ENCODE measurements at regions not wholly inside any gene's neighbourhood (a gene's known extent, or its start where the extent isn't known, plus 50 kb on each side); places are given as distances from the start of the nearest gene placed in this dataset.

DNA sequence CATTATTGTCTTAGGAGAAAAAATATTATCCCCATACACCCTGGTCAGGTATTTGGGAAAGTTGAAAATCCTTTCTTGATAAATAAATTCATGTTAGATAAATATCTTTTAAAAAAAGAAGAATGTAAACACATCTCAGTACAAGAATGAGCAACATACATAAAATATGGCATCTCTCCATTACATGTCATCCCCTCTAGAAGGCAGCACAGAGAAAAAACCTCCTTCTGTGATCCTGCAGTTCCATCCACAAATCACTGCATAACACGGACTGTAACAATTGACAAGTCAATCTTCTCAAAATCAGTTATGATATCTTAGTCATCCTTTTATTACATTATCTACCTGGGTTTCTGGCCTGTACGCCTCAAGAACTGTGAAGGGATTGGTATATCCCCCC lies 683.9 kb upstream of the KLHL1 start:
- no peak for DNase-seq (ENCODE audit: low spot score)
- TF ChIP-seq, protein P1, sequence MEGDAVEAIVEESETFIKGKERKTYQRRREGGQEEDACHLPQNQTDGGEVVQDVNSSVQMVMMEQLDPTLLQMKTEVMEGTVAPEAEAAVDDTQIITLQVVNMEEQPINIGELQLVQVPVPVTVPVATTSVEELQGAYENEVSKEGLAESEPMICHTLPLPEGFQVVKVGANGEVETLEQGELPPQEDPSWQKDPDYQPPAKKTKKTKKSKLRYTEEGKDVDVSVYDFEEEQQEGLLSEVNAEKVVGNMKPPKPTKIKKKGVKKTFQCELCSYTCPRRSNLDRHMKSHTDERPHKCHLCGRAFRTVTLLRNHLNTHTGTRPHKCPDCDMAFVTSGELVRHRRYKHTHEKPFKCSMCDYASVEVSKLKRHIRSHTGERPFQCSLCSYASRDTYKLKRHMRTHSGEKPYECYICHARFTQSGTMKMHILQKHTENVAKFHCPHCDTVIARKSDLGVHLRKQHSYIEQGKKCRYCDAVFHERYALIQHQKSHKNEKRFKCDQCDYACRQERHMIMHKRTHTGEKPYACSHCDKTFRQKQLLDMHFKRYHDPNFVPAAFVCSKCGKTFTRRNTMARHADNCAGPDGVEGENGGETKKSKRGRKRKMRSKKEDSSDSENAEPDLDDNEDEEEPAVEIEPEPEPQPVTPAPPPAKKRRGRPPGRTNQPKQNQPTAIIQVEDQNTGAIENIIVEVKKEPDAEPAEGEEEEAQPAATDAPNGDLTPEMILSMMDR (IDR thresholded peaks at IDR 0.05; ENCODE audit: extremely low read depth, missing control alignments), result no peak

DNA sequence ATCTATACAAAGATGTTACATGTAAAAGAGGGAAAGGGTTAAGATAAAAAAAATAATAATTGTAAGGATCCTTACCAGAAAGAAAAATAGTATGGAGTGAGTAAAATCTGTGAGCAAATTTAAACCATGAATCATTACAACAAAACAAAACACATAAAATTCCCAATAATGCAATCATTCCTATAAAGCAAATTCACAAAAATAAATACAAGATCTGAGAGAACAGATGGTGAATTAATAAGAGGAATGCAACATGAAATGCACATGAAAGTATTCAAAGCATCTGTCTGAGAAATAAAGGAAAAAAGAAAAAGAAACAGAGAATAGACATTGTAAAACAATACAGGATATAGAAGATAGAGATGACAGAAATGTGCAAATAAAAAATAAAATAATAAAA lies 681.5 kb upstream of the KLHL1 start:
- TF ChIP-seq, protein P1 (IDR thresholded peaks at IDR 0.05; ENCODE audit: extremely low read depth, missing control alignments), result no peak
- no peak for DNase-seq (ENCODE audit: low spot score)

DNA sequence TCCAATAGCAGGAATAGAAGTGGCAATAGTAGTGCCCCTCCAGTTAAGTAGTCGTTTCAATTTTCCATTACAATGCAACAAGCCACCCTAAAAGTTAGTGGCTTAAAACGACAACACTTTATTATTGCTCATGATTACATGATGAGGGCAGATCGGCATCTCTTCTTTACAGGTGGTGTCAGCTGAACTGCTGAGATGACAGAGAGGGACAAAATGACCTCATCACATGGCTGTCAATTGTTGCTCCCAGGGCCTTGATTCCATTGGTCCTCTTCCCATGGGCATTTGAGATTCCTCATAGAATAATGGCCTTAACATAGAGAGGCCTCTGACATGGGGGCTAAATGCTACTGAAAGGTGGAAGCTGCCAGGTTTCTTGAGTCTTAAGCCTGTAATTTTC lies 679.8 kb upstream of the KLHL1 start:
- no peak for DNase-seq (ENCODE audit: low spot score)

DNA sequence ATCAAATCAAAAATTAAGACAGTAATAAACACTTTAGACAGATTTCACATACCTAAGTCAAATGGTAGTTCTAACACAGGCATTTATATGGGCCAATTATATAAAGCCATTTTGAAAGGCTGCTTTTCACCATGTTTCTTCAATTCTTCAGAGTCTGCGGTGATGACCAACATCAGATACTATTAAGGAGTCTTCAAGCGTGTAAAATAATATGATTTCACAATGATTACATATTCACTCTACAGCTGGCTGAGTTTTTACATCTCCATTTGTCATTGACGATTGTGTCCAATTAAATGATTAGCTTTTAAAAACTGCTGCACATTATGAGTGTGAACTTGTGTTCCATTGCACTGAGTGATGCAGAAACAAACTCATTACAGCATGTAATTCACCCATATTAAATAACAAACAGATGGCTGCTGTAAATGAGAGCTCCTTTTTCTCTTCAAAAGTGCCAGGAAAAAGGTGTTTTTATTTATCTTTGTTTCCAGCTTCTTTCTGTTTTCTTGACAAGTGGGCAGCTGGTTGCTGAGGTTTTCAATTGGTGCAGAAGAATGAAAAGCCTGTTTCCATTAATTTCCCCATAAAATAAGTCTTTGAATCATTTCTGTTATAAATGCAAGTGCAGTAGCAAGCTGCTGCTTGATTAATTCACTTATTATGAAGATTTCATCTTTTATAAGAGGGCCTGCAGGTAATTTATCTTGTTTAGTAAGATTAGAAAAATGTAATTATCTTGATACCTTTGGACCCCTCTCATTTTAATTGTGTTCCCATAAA lies 676.1 kb upstream of the KLHL1 start:
- no peak for DNase-seq (ENCODE audit: low spot score)
- TF ChIP-seq, protein P1 (IDR thresholded peaks at IDR 0.05; ENCODE audit: extremely low read depth, missing control alignments), result no peak

More for the DNA sequence above, 679.8 kb upstream of the KLHL1 start:
- TF ChIP-seq, protein P1 (IDR thresholded peaks at IDR 0.05; ENCODE audit: extremely low read depth, missing control alignments), result no peak

DNA sequence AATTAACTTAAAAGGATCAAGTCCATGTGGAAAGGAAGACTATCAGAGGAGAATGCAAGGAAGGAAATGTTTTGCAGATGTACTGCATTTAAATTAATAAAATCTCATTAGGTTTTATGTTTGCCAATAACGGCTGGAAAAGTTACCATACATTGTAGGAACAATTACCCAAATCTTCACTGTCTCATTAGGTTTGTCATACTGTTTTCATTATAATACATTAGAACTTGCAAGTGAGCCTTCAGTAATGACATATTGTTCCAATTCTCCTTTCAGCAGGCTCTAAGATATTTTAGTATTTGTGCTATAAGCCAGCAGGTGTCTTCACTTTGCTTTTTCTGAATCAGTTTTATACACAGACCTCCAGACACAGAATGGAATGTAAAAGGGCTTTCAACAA lies 661.6 kb upstream of the KLHL1 start:
- TF ChIP-seq, protein P1 (IDR thresholded peaks at IDR 0.05; ENCODE audit: extremely low read depth, missing control alignments), result no peak
- DNase-seq (ENCODE audit: low spot score), result no peak

DNA sequence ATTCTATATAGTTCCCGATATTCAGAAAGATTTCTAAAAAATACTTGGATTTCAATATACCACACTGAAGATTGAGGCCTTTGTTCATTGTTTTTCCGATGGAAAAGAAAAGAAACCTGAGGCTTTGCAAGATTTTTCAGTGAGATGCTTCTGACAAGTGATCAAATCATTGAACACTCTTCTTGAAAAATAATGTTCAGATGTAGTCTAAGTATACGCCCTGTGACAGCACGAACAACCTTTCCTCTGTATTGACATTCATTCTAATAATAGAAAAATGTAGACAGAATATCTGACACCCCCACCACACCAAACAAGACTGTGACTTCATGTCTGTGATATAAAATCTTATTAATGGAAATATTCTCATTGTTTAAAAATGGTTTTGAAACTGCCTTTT lies 650.7 kb upstream of the KLHL1 start:
- TF ChIP-seq, protein P1 (IDR thresholded peaks at IDR 0.05; ENCODE audit: extremely low read depth, missing control alignments), result no peak
- DNase-seq (ENCODE audit: low spot score), result no peak

DNA sequence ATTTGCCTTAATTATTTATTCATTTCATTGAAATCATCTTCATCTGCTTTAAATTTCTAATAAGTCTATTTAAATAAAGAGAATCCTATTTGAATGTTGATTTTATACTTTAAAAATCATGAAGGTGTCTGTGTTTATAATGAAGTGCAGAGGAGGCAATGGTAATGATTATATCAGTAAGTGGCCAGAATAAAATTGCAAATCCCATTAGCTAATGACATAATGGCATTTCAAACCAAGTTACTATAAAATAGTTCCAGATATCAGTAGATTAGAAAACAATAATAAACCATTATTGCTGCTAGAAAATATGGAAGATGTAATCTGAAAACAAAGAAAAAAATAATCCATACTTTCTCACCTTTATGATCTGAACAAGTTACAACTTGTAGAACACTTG lies 647.8 kb upstream of the KLHL1 start:
- TF ChIP-seq, protein P1 (IDR thresholded peaks at IDR 0.05; ENCODE audit: extremely low read depth, missing control alignments), result no peak
- no peak for DNase-seq (ENCODE audit: low spot score)
